ENCODE measurements at regions not wholly inside any gene's neighbourhood (a gene's known extent, or its start where the extent isn't known, plus 50 kb on each side); places are given as distances from the start of the nearest gene placed in this dataset.

GRCh38 chr1:170284951-170285350 is 139.2 kb downstream of the NTMT2 start:
- Histone ChIP-seq H3K27me3 (ENCODE audit: low read depth) (no peaks in the 10 kb centered on the region), H3K4me3 (no peak overlapping the region), H3K36me3 (replicated peaks) (no peaks in the 10 kb centered on the region), H3K9me3 (no peaks in the 10 kb centered on the region), H3K4me1 (no peaks in the 10 kb centered on the region)
- no peak for DNase-seq (ENCODE audit: low spot score in 2 of 2)
- in situ Hi-C loops (cut with MboI; ENCODE audit: low sequenced_read_pairs) = no loop called here

DNA sequence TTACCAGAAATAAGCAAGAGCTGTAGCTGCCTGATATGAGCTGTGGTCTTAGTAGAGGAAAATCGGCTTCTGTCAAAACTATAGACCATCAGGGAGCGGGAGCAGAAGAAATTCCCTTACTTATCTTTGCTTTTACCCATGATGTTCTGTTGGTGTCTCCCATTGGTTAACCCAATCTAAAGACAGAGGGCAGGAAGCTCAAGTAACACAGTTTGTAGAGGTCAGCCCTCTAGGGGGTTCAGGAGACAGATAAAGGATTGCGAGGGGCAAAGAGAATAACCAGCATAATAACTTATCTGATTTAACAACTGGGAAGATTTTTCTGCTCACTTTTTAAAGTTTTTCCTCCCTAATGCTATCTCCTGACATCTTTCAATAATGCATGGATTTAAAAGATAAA is 142.4 kb downstream of the NTMT2 start:
- Histone ChIP-seq H3K4me1 (no peaks in the 10 kb centered on the region), H3K27me3 (ENCODE audit: low read depth) (no peaks in the 10 kb centered on the region), H3K36me3 (replicated peaks) (no peaks in the 10 kb centered on the region), H3K9me3 (no peaks in the 10 kb centered on the region), H3K4me3 (no peak overlapping the region)
- in situ Hi-C loops (cut with MboI; ENCODE audit: low sequenced_read_pairs) = no loop called here
- no peak for DNase-seq (ENCODE audit: low spot score in 2 of 2)

GRCh38 chr1:170290276-170290675 is 144.5 kb downstream of the NTMT2 start:
- Histone ChIP-seq H3K4me3 (no peak overlapping the region), H3K9me3 (no peaks in the 10 kb centered on the region), H3K27me3 (ENCODE audit: low read depth) (no peaks in the 10 kb centered on the region), H3K4me1 (no peaks in the 10 kb centered on the region), H3K36me3 (replicated peaks) (no peaks in the 10 kb centered on the region)
- DNase-seq (ENCODE audit: low spot score in 2 of 2) = no peak
- in situ Hi-C loops (cut with MboI; ENCODE audit: low sequenced_read_pairs) = no loop called here

DNA sequence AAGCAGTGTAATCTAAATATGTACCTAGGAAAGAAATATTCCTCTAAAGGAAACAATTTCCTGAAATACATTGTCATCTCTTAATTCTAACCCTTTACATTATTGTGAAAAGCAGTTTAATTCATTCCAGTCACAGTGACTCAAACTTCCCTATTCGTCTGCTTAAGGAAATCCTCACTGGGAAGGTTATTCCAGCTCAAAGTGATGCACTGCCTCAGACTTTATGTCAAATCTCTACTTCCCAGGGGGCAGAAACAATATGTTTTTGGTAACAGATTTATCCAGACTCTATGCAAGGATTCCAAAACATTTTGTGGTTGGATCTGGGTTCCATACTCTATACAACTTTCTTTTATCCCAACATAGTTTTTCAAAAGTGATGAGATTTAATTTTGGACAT is 145.2 kb downstream of the NTMT2 start:
- H3K36me3 ChIP-seq (replicated peaks) = no peaks in the 10 kb centered on the region
- in situ Hi-C loops (cut with MboI; ENCODE audit: low sequenced_read_pairs) = no loop called here
- H3K9me3 ChIP-seq = no peaks in the 10 kb centered on the region
- DNase-seq (ENCODE audit: low spot score in 2 of 2) = no peak
- H3K27me3 ChIP-seq (ENCODE audit: low read depth) = no peaks in the 10 kb centered on the region
- H3K4me3 ChIP-seq = no peak overlapping the region
- H3K4me1 ChIP-seq = no peaks in the 10 kb centered on the region

DNA sequence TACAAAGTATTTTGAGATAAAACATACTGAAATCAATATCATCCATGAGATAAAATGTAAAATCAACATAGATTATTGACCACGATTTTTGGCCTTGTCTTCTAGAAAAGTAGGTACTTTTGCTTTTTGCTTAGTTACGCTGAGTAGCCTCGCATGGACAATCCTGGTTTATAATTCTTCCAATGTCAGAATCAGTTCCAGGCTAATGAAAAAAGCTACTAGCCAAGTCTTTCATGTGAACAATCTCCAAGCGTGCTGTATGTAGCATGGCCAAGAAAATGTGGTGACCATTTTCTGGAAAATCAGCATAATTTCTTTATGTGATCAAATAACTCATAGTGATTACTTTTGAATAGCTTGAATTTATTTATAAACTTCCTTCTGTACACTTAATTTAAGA is 145.8 kb downstream of the NTMT2 start:
- Histone ChIP-seq H3K4me3 (no peak overlapping the region), H3K9me3 (no peaks in the 10 kb centered on the region), H3K36me3 (replicated peaks) (no peaks in the 10 kb centered on the region), H3K4me1 (no peaks in the 10 kb centered on the region), H3K27me3 (ENCODE audit: low read depth) (no peaks in the 10 kb centered on the region)
- in situ Hi-C loops (cut with MboI; ENCODE audit: low sequenced_read_pairs) = no loop called here
- DNase-seq (ENCODE audit: low spot score in 2 of 2) = no peak

- in situ Hi-C loops (cut with MboI; ENCODE audit: low sequenced_read_pairs) = no loop called here
- H3K4me1 ChIP-seq = no peaks in the 10 kb centered on the region
Measured at GRCh38 chr1:170296211-170296610, 150.5 kb downstream of the NTMT2 start.

DNA sequence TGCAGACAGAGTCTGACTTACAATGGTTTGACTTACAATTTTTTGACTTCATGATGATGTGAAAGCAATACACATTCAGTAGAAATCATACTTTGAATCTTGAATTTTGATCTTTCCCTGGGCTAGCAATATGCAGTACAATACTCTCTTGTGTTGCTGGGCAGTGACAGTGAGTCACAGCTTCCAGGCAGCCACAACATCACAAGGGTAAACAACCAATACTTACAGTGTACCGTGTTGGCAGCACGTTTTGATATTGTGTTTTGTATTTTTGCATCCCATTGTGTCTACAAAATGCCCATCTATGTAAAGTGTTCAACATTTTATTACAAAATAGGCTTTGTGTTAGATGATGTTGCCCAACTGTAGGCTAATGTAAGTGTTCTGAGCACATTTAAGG is 150.9 kb downstream of the NTMT2 start:
- Histone ChIP-seq H3K4me3 (no peak overlapping the region), H3K9me3 (no peaks in the 10 kb centered on the region), H3K36me3 (replicated peaks) (no peaks in the 10 kb centered on the region), H3K4me1 (no peaks in the 10 kb centered on the region), H3K27me3 (ENCODE audit: low read depth) (no peaks in the 10 kb centered on the region)
- no peak for DNase-seq (ENCODE audit: low spot score in 2 of 2)
- in situ Hi-C loops (cut with MboI; ENCODE audit: low sequenced_read_pairs) = no loop called here

More at GRCh38 chr1:170296211-170296610, 150.5 kb downstream of the NTMT2 start:
- H3K9me3 ChIP-seq = no peaks in the 10 kb centered on the region
- H3K4me3 ChIP-seq = no peak overlapping the region
- H3K36me3 ChIP-seq (replicated peaks) = no peaks in the 10 kb centered on the region
- no peak for DNase-seq (ENCODE audit: low spot score in 2 of 2)
- no peaks in the 10 kb centered on the region for H3K27me3 ChIP-seq (ENCODE audit: low read depth)

DNA sequence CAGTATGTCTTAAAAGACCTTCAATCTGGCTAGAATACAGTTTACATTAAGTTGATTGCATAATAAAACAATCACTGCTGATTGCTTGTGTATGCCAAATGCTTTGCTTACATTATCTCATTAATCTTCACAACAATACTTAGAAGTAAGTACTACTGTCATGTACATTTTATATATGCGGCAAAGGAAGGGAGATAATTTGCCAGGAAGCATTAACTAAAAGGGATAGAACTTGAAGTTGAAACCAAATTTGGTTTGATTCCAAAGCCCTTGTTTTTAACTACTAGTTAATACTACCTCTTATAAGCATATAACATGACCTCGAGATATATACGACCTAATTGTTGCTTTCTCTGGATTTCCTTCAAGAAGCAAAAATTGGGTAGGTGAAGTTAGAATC is 155.8 kb downstream of the NTMT2 start:
- DNase-seq (ENCODE audit: low spot score in 2 of 2) = no peak
- Histone ChIP-seq H3K9me3 (0 out of 2 replicates have a peak, but pooled peaks cover 2% of the 10 kb centered on the region), H3K4me1 (no peaks in the 10 kb centered on the region), H3K27me3 (ENCODE audit: low read depth) (no peaks in the 10 kb centered on the region), H3K36me3 (replicated peaks) (no peaks in the 10 kb centered on the region), H3K4me3 (no peak overlapping the region)
- in situ Hi-C loops (cut with MboI; ENCODE audit: low sequenced_read_pairs) = no loop called here

DNA sequence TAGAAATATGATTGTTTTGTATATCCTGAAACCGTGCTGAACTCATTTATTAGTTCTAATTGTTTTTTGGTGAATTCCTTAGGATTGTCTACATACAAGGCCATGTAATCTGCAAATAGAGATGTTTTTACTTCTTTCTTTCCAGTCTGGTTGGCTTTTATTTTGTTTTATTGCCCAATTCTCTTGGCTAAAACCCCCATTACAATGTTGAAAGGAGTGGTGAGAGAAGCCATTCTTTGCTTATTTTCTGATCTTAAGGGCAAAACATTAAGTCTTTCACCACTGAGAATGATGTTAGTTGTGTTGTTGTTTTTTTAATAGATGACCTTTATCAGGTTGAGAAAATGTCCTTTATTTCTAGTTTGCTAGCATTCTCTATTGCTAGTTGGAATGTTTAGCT is 157.3 kb downstream of the NTMT2 start:
- DNase-seq (ENCODE audit: low spot score in 2 of 2) = no peak
- Histone ChIP-seq H3K4me1 (no peaks in the 10 kb centered on the region), H3K4me3 (no peak overlapping the region), H3K9me3 (0 out of 2 replicates have a peak, but pooled peaks cover 2% of the 10 kb centered on the region), H3K27me3 (ENCODE audit: low read depth) (no peaks in the 10 kb centered on the region), H3K36me3 (replicated peaks) (no peaks in the 10 kb centered on the region)
- in situ Hi-C loops (cut with MboI; ENCODE audit: low sequenced_read_pairs) = no loop called here

DNA sequence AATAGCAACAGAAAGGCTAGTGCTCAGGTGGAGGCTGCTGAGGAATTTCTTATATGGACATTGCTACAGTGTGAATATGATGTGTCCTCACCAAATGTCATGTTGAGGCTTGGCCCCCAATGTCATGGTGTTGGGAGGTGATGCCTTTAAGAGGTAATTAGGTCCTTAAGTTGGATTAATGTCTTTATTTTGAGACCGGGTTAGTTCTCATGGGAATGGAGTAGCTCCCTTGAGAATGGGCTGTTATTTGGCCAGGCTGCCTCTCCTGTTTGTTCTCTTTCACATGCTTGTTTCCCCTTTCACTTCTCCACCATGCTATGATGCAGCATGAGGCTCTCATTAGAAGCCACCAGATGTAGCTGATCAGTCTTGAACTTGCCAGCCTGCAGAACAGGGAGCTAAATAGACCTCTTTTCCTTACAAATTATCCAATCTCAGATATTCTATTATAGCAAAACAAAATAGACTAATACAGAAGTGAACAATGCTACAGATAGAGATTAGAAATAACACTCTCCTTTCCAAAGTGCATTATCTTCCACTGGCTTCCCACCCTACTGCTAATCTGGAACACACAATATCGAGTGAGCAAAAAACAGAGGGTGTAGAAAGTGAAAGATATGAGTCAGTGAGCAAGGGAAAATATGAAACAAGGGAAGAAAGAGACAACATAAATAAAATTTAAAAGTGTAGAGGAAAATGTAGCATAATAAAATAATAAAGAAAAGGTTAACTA is 160.2 kb downstream of the NTMT2 start:
- in situ Hi-C loops (cut with MboI; ENCODE audit: low sequenced_read_pairs) = no loop called here
- DNase-seq (ENCODE audit: low spot score in 2 of 2) = no peak
- no peaks in the 10 kb centered on the region for H3K4me1 ChIP-seq

DNA sequence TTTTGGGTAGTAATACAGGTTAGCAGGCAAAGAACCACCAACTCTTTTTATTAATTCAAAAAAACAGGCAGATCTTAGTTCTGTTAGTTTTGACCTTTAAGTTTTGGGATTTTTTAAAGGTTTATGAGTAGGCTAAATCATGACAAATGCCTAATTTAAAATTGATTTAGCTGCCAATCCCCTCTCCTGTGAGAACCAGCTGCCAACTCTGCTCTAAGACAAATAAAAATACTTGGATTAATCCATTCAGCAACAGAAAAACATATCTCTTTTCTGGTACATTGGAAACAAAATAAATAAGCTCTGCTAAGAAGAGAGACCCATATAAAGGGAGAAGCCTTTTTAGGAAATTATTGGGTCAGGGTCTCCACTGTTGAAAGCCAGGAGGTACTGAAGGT is 160.8 kb downstream of the NTMT2 start:
- Histone ChIP-seq H3K27me3 (ENCODE audit: low read depth) (no peaks in the 10 kb centered on the region), H3K36me3 (replicated peaks) (no peaks in the 10 kb centered on the region), H3K9me3 (0 out of 2 replicates have a peak, but pooled peaks cover 2% of the 10 kb centered on the region), H3K4me1 (no peaks in the 10 kb centered on the region), H3K4me3 (no peak overlapping the region)
- in situ Hi-C loops (cut with MboI; ENCODE audit: low sequenced_read_pairs) = no loop called here
- no peak for DNase-seq (ENCODE audit: low spot score in 2 of 2)

More for the DNA sequence above, 160.2 kb downstream of the NTMT2 start:
- H3K9me3 ChIP-seq = 0 out of 2 replicates have a peak, but pooled peaks cover 2% of the 10 kb centered on the region
- no peak overlapping the region for H3K4me3 ChIP-seq
- H3K27me3 ChIP-seq (ENCODE audit: low read depth) = no peaks in the 10 kb centered on the region
- no peaks in the 10 kb centered on the region for H3K36me3 ChIP-seq (replicated peaks)

GRCh38 chr1:170306948-170307347 is 161.2 kb downstream of the NTMT2 start:
- DNase-seq (ENCODE audit: low spot score in 2 of 2) = no peak
- in situ Hi-C loops (cut with MboI; ENCODE audit: low sequenced_read_pairs) = no loop called here
- no peaks in the 10 kb centered on the region for H3K36me3 ChIP-seq (replicated peaks)
- no peaks in the 10 kb centered on the region for H3K27me3 ChIP-seq (ENCODE audit: low read depth)
- H3K9me3 ChIP-seq = 0 out of 2 replicates have a peak, but pooled peaks cover 2% of the 10 kb centered on the region
- H3K4me3 ChIP-seq = no peak overlapping the region
- no peaks in the 10 kb centered on the region for H3K4me1 ChIP-seq

- no peaks in the 10 kb centered on the region for H3K27me3 ChIP-seq (ENCODE audit: low read depth)
- DNase-seq (ENCODE audit: low spot score in 2 of 2) = no peak
- H3K9me3 ChIP-seq = 0 out of 2 replicates have a peak, but pooled peaks cover 2% of the 10 kb centered on the region
- no peaks in the 10 kb centered on the region for H3K36me3 ChIP-seq (replicated peaks)
- no peaks in the 10 kb centered on the region for H3K4me1 ChIP-seq
- H3K4me3 ChIP-seq = no peak overlapping the region
- in situ Hi-C loops (cut with MboI; ENCODE audit: low sequenced_read_pairs) = no loop called here
Measured at GRCh38 chr1:170307426-170307825, 161.7 kb downstream of the NTMT2 start.

DNA sequence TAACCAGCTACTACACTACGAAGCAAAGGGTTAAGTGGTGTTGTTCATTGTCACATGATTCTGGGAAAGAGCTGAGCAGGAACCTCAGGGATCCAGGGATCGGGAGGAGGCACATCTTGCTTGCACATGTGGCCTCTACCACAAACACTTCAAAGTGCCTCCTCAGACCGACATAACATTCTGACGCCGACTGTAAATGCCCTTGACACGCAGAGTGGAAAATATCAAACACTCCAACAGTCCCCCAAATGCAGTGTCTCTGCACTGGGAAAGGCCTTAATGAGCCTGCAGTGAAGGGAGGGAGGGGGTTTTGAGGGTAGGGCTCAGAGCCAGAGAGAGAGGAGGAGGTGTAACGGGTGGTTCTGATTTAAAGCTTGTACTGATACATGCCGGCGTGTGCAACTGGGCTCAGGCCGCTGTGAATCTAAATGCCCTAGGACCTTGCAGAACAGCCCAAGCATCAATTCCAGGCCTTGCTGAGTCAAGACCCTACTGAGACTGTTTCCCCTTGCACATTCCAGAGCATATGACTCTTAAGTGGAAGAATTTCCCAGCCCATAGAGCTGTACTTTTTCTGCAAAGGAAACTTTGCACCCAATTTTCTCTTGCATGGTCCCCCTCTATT is 163.7 kb downstream of the NTMT2 start:
- no peaks in the 10 kb centered on the region for H3K27me3 ChIP-seq (ENCODE audit: low read depth)
- no peaks in the 10 kb centered on the region for H3K36me3 ChIP-seq (replicated peaks)
- in situ Hi-C loops (cut with MboI; ENCODE audit: low sequenced_read_pairs) = no loop called here
- DNase-seq (ENCODE audit: low spot score in 2 of 2) = no peak
- no peak overlapping the region for H3K4me3 ChIP-seq
- no peaks in the 10 kb centered on the region for H3K4me1 ChIP-seq
- H3K9me3 ChIP-seq = peaks cover 2% of the 10 kb centered on the region; the same call in 1 of the 2 replicates

Measured in HAP-1 (cell line).